ENCODE measurements at regions not wholly inside any gene's neighbourhood (a gene's known extent, or its start where the extent isn't known, plus 50 kb on each side); places are given as distances from the start of the nearest gene placed in this dataset.

DNA sequence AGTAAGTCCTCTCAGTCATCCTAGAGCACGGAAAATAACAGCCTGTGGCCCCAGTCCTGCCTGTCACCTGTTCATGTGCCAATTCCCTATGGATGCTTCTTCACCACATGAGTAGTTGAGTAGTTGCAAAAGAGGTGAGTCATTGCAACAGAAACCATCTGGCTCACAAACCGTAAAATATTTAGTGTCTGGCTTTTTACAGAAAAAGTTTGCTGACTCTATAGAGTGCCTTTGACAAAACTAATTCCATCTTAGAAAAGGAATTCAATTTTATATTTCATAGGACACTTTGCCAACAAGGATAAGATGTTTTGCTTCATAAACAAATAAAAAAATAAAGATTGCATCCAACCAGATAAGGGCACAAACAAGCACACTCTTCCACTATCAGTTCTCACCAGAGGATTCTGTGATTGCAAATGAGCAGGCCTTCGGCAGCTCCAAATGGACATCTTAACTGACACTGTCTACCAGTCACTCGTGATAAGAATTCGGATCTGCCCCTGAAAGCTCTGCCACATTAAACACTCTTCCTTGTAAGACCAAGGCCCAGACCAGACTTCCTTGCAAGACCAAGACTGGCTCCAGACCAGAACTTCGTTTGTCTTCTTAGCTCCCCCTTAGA, 242.7 kb upstream of the SEMA3C start (continued):
- TF ChIP-seq KDM5A (IDR thresholded peaks at IDR 0.05; ENCODE audit: low read length): no peak
- TF ChIP-seq SP2 (IDR thresholded peaks at IDR 0.05; ENCODE audit: low read length): no peak
